ENCODE measurements at regions not wholly inside any gene's neighbourhood (a gene's known extent, or its start where the extent isn't known, plus 50 kb on each side); places are given as distances from the start of the nearest gene placed in this dataset.

- Histone ChIP-seq H3K4me1 (ENCODE audit: control insufficient read depth in 2 of 3, insufficient read depth in 2 of 3, low read depth in 1 of 3, low read length in 3 of 3) (no peaks in the 10 kb centered on the region), H3K4me3 (ENCODE audit: low read length in 3 of 3) (no peak overlapping the region), H3K9me3 (ENCODE audit: control insufficient read depth in 2 of 3, insufficient read depth in 1 of 3, low read length in 3 of 3) (no peaks in the 10 kb centered on the region), H3K36me3 (ENCODE audit: control insufficient read depth in 2 of 3, insufficient read depth in 3 of 3, low read length in 3 of 3) (no peaks in the 10 kb centered on the region), H3K27ac (ENCODE audit: low read depth in 2 of 2, low read length in 2 of 2) (no peak overlapping the region), H3K27me3 (ENCODE audit: control insufficient read depth, insufficient read depth, low read length) (no peaks in the 10 kb centered on the region), H3K9ac (ENCODE audit: low read length in 3 of 3) (no peak overlapping the region)
- DNase-seq = no peak
- intact Hi-C loops (cut with DNase I) = no loop called here
- no peak for FAIRE-seq
- no peak for TF ChIP-seq CTCF (IDR thresholded peaks at IDR 0.05; ENCODE audit: borderline replicate concordance, extremely low read depth, insufficient read depth)
Observed at GRCh38 chr4:177087060-177087459, 222.6 kb upstream of the NEIL3 start.

- no peaks in the 10 kb centered on the region for H3K36me3 ChIP-seq (ENCODE audit: control insufficient read depth in 2 of 3, insufficient read depth in 3 of 3, low read length in 3 of 3)
- FAIRE-seq (no peak), DNase-seq (no peak)
- no peak for TF ChIP-seq CTCF (IDR thresholded peaks at IDR 0.05; ENCODE audit: borderline replicate concordance, extremely low read depth, insufficient read depth)
- no peak overlapping the region for H3K27ac ChIP-seq (ENCODE audit: low read depth in 2 of 2, low read length in 2 of 2)
- no peak overlapping the region for H3K9ac ChIP-seq (ENCODE audit: low read length in 3 of 3)
- H3K4me1 ChIP-seq (ENCODE audit: control insufficient read depth in 2 of 3, insufficient read depth in 2 of 3, low read depth in 1 of 3, low read length in 3 of 3) = no peaks in the 10 kb centered on the region
- H3K4me3 ChIP-seq (ENCODE audit: low read length in 3 of 3) = no peak overlapping the region
- no peaks in the 10 kb centered on the region for H3K27me3 ChIP-seq (ENCODE audit: control insufficient read depth, insufficient read depth, low read length)
- no peaks in the 10 kb centered on the region for H3K9me3 ChIP-seq (ENCODE audit: control insufficient read depth in 2 of 3, insufficient read depth in 1 of 3, low read length in 3 of 3)
- intact Hi-C loops (cut with DNase I) = no loop called here
Observed at GRCh38 chr4:177087499-177087898, 222.2 kb upstream of the NEIL3 start.

GRCh38 chr4:177091515-177091914, 218.2 kb upstream of the NEIL3 start:
- no peak for TF ChIP-seq CTCF (IDR thresholded peaks at IDR 0.05; ENCODE audit: borderline replicate concordance, extremely low read depth, insufficient read depth)
- intact Hi-C loops (cut with DNase I) = no loop called here
- no peak for FAIRE-seq

GRCh38 chr4:177092807-177093206, 216.9 kb upstream of the NEIL3 start:
- Histone ChIP-seq H3K9ac (ENCODE audit: low read length in 3 of 3) (no peak overlapping the region), H3K4me3 (ENCODE audit: low read length in 3 of 3) (no peak overlapping the region), H3K27ac (ENCODE audit: low read depth in 2 of 2, low read length in 2 of 2) (no peak overlapping the region), H3K4me1 (ENCODE audit: control insufficient read depth in 2 of 3, insufficient read depth in 2 of 3, low read depth in 1 of 3, low read length in 3 of 3) (no peaks in the 10 kb centered on the region), H3K36me3 (ENCODE audit: control insufficient read depth in 2 of 3, insufficient read depth in 3 of 3, low read length in 3 of 3) (no peaks in the 10 kb centered on the region), H3K9me3 (ENCODE audit: control insufficient read depth in 2 of 3, insufficient read depth in 1 of 3, low read length in 3 of 3) (no peaks in the 10 kb centered on the region), H3K27me3 (ENCODE audit: control insufficient read depth, insufficient read depth, low read length) (no peaks in the 10 kb centered on the region)
- TF ChIP-seq CTCF (IDR thresholded peaks at IDR 0.05; ENCODE audit: borderline replicate concordance, extremely low read depth, insufficient read depth) = no peak
- DNase-seq (no peak), FAIRE-seq (no peak)
- intact Hi-C loops (cut with DNase I) = no loop called here

More at GRCh38 chr4:177091515-177091914, 218.2 kb upstream of the NEIL3 start:
- Histone ChIP-seq H3K9me3 (ENCODE audit: control insufficient read depth in 2 of 3, insufficient read depth in 1 of 3, low read length in 3 of 3) (no peaks in the 10 kb centered on the region), H3K27me3 (ENCODE audit: control insufficient read depth, insufficient read depth, low read length) (no peaks in the 10 kb centered on the region), H3K36me3 (ENCODE audit: control insufficient read depth in 2 of 3, insufficient read depth in 3 of 3, low read length in 3 of 3) (no peaks in the 10 kb centered on the region), H3K4me1 (ENCODE audit: control insufficient read depth in 2 of 3, insufficient read depth in 2 of 3, low read depth in 1 of 3, low read length in 3 of 3) (no peaks in the 10 kb centered on the region), H3K9ac (ENCODE audit: low read length in 3 of 3) (no peak overlapping the region), H3K27ac (ENCODE audit: low read depth in 2 of 2, low read length in 2 of 2) (no peak overlapping the region), H3K4me3 (ENCODE audit: low read length in 3 of 3) (no peak overlapping the region)
- no peak for DNase-seq
